Left lung (tissue), 4 donors: ENCODE measurements at regions not wholly inside any gene's neighbourhood (a gene's known extent, or its start where the extent isn't known, plus 50 kb on each side); places are given as distances from the start of the nearest gene placed in this dataset.
"Not testable (repeated sequence)": the region's sequence is repeated elsewhere in the genome, so short reads cannot be mapped to it uniquely, and the experiment has no call there.

Experiments
- ATAC-seq: fragments of 200-7000 bp; cut with Tn5 transposase; one replicate; pipeline ENCODE4 v1.9.1; 2020; ENCODE audit warnings: moderate library complexity
- DNase-seq, 4 donors: peaks; one replicate each; pipeline ENCODE4 v3.0.0-alpha.2; 2013 to 2020
- H3K27ac ChIP-seq, 2 donors: fragments of 200-600 bp; sonication (generic) in 1 of 2; one replicate each; pipeline versions ENCODE4 v1.5.0 to v1.8.0; 2020 to 2021
- H3K27me3 ChIP-seq, 2 donors: fragments of 200-600 bp; sonication (generic) in 1 of 2; one replicate each; pipeline versions ENCODE4 v1.5.0 to v1.8.0; 2020 to 2021
- H3K36me3 ChIP-seq, 2 donors: fragments of 200-600 bp; sonication (generic) in 1 of 2; one replicate each; pipeline versions ENCODE4 v1.5.0 to v1.8.0; 2020 to 2021
- H3K4me1 ChIP-seq, 2 donors: fragments of 200-600 bp; one replicate each; pipeline ENCODE4 v1.8.0; 2021
- H3K4me3 ChIP-seq, 2 donors: fragments of 200-600 bp; sonication (generic) in 1 of 2; one replicate each; pipeline versions ENCODE4 v1.5.0 to v1.8.0; 2020 to 2021; ENCODE audit warnings: mild to moderate bottlenecking in 1 of 2
- H3K9me3 ChIP-seq, 2 donors: fragments of 200-600 bp; sonication (generic) in 1 of 2; one replicate each; pipeline versions ENCODE4 v1.5.0 to v1.8.0; 2020 to 2021
- CTCF ChIP-seq, 2 donors: fragments of 200-600 bp; sonication (generic) in 1 of 2; IDR thresholded peaks; one replicate each; pipeline versions ENCODE4 v1.5.0 to v1.8.0; 2021; ENCODE audit warnings: antibody characterized with exemption in 2 of 2
- intact Hi-C, 2 donors: fragments of 100-400 bp; cut with DNase I; formaldehyde crosslinking; loops; one replicate each; pipeline versions ENCODE4 v1.11.2 to v1.14.2; 2022
- donor health status: DM: no; HTN: yes; CAD: no.
- donor health status: DM: no; HTN: no; CAD: no.

- Histone ChIP-seq H3K27ac (no peak overlapping the region), H3K4me3 (no peak overlapping the region), H3K9me3 (peaks cover 0 to 2% of the 10 kb centered on the region in 2 donors), H3K27me3 (no peaks in the 10 kb centered on the region), H3K36me3 (no peaks in the 10 kb centered on the region), H3K4me1 (no peaks in the 10 kb centered on the region)
- intact Hi-C loops: no loop called here
- DNase-seq (peak in 1 of 4 donors; percentile 20), ATAC-seq (no peak)
- no peak for TF ChIP-seq CTCF (IDR thresholded peaks at IDR 0.05)
Measured at GRCh38 chr6:86331919-86332318, 605.4 kb upstream of the HTR1E start.

GRCh38 chr6:86331265-86331840 is 606.0 kb upstream of the HTR1E start:
- no peak for TF ChIP-seq CTCF (IDR thresholded peaks at IDR 0.05)
- peak in 2 of 4 donors; percentile 86 to 89 for DNase-seq
- H3K4me3 ChIP-seq: no peak overlapping the region
- H3K36me3 ChIP-seq: no peaks in the 10 kb centered on the region
- ATAC-seq: no peak
- no peaks in the 10 kb centered on the region for H3K4me1 ChIP-seq
- intact Hi-C loops: no loop called here
- no peaks in the 10 kb centered on the region for H3K27me3 ChIP-seq
- H3K9me3 ChIP-seq: peaks cover 0 to 2% of the 10 kb centered on the region in 2 donors
- H3K27ac ChIP-seq: no peak overlapping the region

- Histone ChIP-seq H3K27me3 (no peaks in the 10 kb centered on the region), H3K4me3 (no peak overlapping the region), H3K4me1 (no peaks in the 10 kb centered on the region), H3K36me3 (no peaks in the 10 kb centered on the region), H3K9me3 (peaks cover 0 to 43% of the 10 kb centered on the region in 2 donors), H3K27ac (no peak overlapping the region)
- DNase-seq (peak in 1 of 4 donors; percentile 36), ATAC-seq (no peak)
- TF ChIP-seq CTCF (IDR thresholded peaks at IDR 0.05): no peak
- intact Hi-C loops: no loop called here
Measured at GRCh38 chr6:86306210-86306609, 631.1 kb upstream of the HTR1E start.

GRCh38 chr6:86285876-86286275 is 643.2 kb upstream of the SYNCRIP start:
- Histone ChIP-seq H3K4me1 (no peaks in the 10 kb centered on the region), H3K9me3 (peaks cover 0 to 39% of the 10 kb centered on the region in 2 donors), H3K27ac (no peak overlapping the region), H3K27me3 (no peaks in the 10 kb centered on the region), H3K4me3 (no peak overlapping the region), H3K36me3 (no peaks in the 10 kb centered on the region)
- DNase-seq (no peak), ATAC-seq (no peak)
- no peak for TF ChIP-seq CTCF (IDR thresholded peaks at IDR 0.05)
- intact Hi-C loops: no loop called here

DNA sequence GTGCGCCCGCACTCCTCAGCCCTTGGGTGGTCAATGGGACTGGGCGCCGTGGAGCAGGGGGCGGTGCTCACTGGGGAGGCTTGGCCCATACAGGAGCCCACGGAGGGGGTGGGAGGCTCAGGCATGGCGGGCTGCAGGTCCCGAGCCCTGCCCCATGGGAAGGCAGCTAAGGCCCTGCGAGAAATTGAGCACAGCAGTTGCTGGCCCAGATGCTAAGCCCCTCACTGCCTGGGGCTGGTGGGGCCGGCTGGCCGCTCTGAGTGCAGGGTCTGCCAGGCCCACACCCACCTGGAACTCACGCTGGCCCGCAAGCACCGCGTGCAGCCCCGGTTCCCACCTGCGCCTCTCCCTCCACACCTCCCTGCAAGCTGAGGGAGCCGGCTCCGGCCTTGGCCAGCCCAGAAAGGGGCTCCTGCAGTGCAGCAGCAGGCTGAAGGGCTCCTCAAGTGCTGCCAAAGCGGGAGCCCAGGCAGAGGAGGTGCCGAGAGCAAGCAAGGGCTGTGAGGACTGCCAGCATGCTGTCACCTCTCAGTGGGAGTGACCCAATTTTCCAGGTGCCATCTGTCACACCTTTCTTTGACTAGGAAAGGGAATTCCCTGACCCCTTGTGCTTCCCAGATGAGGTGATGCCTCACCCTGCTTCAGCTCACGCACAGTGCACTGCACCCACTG is 642.3 kb upstream of the SYNCRIP start:
- intact Hi-C loops: not testable (repeated sequence)
- DNase-seq: peak in 1 of 4 donors; percentile 58

DNA sequence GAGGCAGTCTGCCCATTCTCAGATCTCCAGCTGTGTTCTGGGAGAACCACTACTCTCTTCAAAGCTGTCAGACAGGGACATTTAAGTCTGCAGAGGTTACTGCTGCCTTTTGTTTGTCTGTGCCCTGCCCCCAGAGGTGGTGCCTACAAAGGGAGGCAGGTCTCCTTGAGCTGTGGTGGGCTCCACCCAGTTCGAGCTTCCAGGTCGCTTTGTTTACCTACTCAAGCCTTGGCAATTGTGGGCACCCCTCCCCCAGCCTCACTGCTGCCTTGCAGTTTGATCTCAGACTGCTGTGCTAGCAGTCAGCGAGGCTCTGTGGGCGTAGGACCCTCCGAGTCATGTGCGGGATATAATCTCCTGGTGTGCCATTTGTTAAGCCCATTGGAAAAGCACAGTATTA is 640.9 kb upstream of the SYNCRIP start:
- ATAC-seq, intact Hi-C loops, H3K4me3 ChIP-seq, H3K27ac ChIP-seq, H3K4me1 ChIP-seq, H3K27me3 ChIP-seq, H3K36me3 ChIP-seq: not testable (repeated sequence)
- peak in 1 of 4 donors; percentile 34 for DNase-seq
- peaks cover 0 to 42% of the 10 kb centered on the region in 2 donors for H3K9me3 ChIP-seq

More for the DNA sequence above, 642.3 kb upstream of the SYNCRIP start:
- not testable (repeated sequence) for H3K4me3 ChIP-seq, ATAC-seq, H3K36me3 ChIP-seq, H3K27me3 ChIP-seq, H3K4me1 ChIP-seq, H3K27ac ChIP-seq
- H3K9me3 ChIP-seq: peaks cover 0 to 39% of the 10 kb centered on the region in 2 donors
